ENCODE measurements at regions not wholly inside any gene's neighbourhood (a gene's known extent, or its start where the extent isn't known, plus 50 kb on each side); places are given as distances from the start of the nearest gene placed in this dataset.

DNA sequence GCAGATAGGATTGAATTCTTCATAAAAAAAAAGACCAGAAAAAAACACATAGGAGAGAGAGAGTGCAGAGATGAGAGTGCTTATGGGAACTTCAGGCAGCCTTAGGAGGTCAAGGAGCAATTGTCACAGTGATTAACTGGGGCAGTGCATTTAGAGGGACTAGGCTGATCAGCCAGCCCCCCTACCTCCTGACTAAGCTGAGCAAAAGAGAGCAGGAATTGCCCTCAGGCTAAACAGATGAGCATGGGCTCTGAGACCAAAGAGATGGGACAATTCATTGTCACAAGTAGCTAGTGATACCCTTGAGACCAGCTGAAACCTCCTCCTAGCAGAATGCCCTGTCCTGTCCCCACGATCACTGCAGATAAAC lies 124.0 kb downstream of the BTG1 start:
- CTCF ChIA-PET, result no interaction called here
- H3K27ac Mint-ChIP-seq, result peak overlapping the region in 1 of 8 donors; percentile 47
- Histone ChIP-seq H3K36me3 (ENCODE audit: insufficient read depth, low read length) (no peaks in the 10 kb centered on the region), H3K4me3 (ENCODE audit: low read length) (no peak overlapping the region), H3K4me1 (ENCODE audit: insufficient read depth, low read length) (peaks cover 19% of the 10 kb centered on the region), H3K9me3 (ENCODE audit: low read length) (no peaks in the 10 kb centered on the region), H3K27ac (ENCODE audit: low read depth, low read length) (no peak overlapping the region), H3K27me3 (ENCODE audit: insufficient read depth, low read length, poor library complexity, severe bottlenecking) (no peaks in the 10 kb centered on the region)
- no peak for DNase-seq
- POLR2A ChIA-PET, result no interaction called here
- peaks cover 0 to 20% (median 5%) of the 10 kb centered on the region in 3 donors for H3K36me3 Mint-ChIP-seq
- H3K4me1 Mint-ChIP-seq, result peaks cover 19 to 29% (median 25%) of the 10 kb centered on the region in 3 donors
- H3K27me3 Mint-ChIP-seq, result no peaks in the 10 kb centered on the region
- H3K9me3 Mint-ChIP-seq, result peaks cover 0 to 3% (median 0%) of the 10 kb centered on the region in 5 donors
- H3K4me3 Mint-ChIP-seq, result peak overlapping the region in 1 of 7 donors; percentile 41

DNA sequence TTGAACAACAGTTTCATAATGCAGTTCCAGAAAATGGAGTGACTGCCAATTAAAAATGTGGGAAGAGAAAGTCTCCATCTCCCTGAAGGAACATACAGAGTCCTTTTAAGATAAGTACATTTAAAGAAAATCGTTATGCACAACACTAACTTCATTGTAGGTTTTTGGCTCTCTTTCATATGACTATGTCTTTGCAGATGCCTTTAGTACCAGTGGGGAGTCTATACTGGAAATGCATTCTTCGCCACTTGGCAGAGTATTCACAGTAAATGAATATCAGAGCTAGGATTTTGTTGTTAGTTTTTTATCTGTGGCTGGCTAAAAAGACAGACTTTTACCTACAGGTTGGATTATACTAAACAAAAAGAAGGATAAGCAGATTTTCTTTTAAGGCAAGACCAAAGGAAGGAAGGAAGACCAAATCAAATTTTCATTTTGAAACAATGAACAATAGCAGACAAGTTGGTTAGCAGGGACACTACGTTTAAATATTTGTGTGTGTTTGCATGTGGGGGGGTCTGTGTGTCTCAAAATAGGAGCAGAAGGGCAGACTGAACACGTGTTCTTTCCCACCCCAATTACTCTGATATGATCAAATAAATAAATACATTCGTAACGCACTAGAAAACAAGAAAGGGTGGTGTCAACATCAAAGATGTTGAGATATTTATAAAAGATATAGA lies 124.5 kb downstream of the BTG1 start:
- Histone ChIP-seq H3K27me3 (ENCODE audit: insufficient read depth, low read length, poor library complexity, severe bottlenecking) (no peaks in the 10 kb centered on the region), H3K4me1 (ENCODE audit: insufficient read depth, low read length) (peaks cover 16% of the 10 kb centered on the region), H3K9me3 (ENCODE audit: low read length) (no peaks in the 10 kb centered on the region), H3K27ac (ENCODE audit: low read depth, low read length) (no peak overlapping the region), H3K36me3 (ENCODE audit: insufficient read depth, low read length) (no peaks in the 10 kb centered on the region), H3K4me3 (ENCODE audit: low read length) (no peak overlapping the region)
- H3K4me3 Mint-ChIP-seq, result peak overlapping the region in 1 of 7 donors; percentile 41
- no peak for DNase-seq
- ChIA-PET CTCF (no interaction called here), POLR2A (no interaction called here)
- peaks cover 0 to 3% (median 0%) of the 10 kb centered on the region in 5 donors for H3K9me3 Mint-ChIP-seq
- no peaks in the 10 kb centered on the region for H3K27me3 Mint-ChIP-seq
- H3K4me1 Mint-ChIP-seq, result peaks cover 16 to 24% (median 22%) of the 10 kb centered on the region in 3 donors
- H3K36me3 Mint-ChIP-seq, result peaks cover 0 to 20% (median 5%) of the 10 kb centered on the region in 3 donors
- H3K27ac Mint-ChIP-seq, result peak overlapping the region in 2 of 8 donors; percentile 2 to 38

DNA sequence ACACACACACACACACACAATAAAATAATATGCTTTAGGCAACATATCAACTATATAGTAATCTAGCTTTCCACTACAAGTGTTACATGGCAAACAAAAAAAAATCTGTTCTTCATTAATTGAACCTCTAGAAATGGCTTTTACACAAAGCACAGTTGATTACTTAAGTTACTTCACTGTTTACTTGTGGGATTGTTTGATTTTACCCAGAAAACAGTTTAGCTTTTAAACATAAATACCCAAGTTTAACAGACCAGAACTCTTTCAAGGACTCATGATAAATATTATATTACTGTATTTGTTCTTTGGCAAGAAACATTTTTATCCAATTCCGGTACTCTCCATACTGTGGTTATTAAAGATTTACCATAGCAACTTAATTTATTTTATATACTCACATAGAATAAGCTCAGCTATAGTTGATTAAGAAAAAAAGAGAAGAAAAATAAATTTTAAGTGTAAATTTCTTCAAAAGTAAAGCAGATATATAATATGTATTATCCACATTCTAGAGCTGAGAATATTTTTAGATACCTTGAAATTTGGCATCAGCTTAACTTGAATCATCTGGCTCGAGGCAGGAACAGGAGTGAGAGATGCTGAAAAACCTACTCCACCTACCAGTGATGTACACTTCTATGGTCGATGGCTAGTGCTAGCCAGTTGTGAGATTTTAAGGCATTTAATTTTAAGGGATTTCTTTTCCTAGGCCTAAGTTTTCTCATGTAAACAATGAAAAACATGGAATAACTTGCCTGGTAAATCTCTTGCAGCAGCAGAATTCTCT lies 126.0 kb downstream of the BTG1 start:
- H3K9me3 Mint-ChIP-seq, result peaks cover 0 to 3% (median 1%) of the 10 kb centered on the region in 5 donors
- Histone ChIP-seq H3K36me3 (ENCODE audit: insufficient read depth, low read length) (no peaks in the 10 kb centered on the region), H3K27me3 (ENCODE audit: insufficient read depth, low read length, poor library complexity, severe bottlenecking) (no peaks in the 10 kb centered on the region), H3K4me1 (ENCODE audit: insufficient read depth, low read length) (peaks cover 11% of the 10 kb centered on the region), H3K9me3 (ENCODE audit: low read length) (no peaks in the 10 kb centered on the region), H3K27ac (ENCODE audit: low read depth, low read length) (no peak overlapping the region), H3K4me3 (ENCODE audit: low read length) (no peak overlapping the region)
- POLR2A ChIA-PET, result no interaction called here
- CTCF ChIA-PET, result interaction anchor here (1.2 kb wide), 1 partner anchor 21 kb away, joined by 4 read pairs; no protein-coding TSS in a partner anchor
- no peak overlapping the region for H3K4me3 Mint-ChIP-seq
- no peaks in the 10 kb centered on the region for H3K27me3 Mint-ChIP-seq
- peak overlapping the region in 1 of 8 donors; percentile 9 for H3K27ac Mint-ChIP-seq
- DNase-seq, result no peak
- H3K36me3 Mint-ChIP-seq, result peaks cover 0 to 20% (median 4%) of the 10 kb centered on the region in 3 donors
- H3K4me1 Mint-ChIP-seq, result peaks cover 12 to 16% (median 15%) of the 10 kb centered on the region in 3 donors

DNA sequence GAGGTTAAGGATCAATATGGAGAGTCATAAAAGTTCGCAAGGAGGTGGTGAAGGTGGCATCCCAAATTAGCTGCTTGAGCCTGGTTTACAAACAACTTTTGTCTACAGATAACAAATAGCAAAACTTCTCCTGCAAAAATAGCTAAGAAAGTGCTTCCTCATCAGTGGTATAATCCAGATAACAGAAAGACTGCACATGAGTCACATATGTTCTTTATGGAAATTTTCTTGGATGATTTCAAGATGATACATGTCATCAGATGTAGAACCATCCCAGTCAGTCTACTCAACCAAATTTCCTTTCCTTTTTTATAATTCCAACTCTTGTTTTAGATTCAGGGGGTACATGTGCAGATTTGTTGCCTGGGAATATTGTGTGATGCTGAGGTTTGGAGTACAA lies 133.0 kb downstream of the BTG1 start:
- H3K4me3 Mint-ChIP-seq, result peak overlapping the region in 1 of 7 donors; percentile 7
- ChIA-PET CTCF (no interaction called here), POLR2A (no interaction called here)

DNA sequence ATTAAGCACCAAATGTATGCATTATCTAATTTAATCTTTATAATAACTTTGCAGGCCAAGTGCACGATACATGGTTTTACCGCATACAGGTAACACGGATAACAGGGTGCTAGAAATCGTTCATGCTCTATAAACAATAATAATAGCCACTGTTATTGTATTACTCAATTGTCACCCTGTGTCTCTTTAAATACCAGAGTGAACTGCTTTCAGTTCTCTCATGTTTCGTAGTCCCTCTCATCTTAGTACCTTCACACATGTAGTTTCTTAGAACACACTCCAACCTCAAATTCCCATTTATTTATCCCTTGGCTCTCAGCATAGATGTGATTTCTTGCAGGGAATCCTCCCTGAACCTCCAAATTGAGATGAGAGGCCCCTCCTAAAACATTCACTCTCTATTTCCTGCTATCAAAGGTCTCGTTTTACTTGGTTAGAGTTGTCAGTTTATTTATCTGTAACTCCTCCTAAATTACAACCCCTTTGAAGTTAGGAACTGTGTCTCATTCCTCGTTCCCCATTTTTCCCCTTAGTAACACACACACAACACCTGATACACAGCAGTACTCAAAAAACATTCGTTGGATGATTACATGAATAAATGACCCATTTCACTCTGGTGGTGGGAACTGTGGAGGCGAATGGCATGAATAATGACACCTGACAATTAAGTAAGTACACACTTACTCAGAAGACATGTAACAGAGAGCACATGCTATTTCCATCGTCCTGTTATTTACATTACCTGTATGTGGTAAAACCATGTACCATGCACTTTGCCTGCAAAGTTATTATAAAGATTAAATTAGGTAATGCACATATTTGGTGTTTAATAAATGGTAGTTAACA lies 134.6 kb downstream of the BTG1 start:
- no peaks in the 10 kb centered on the region for H3K9me3 ChIP-seq (ENCODE audit: low read length)
- H3K27me3 Mint-ChIP-seq, result no peaks in the 10 kb centered on the region
- H3K36me3 Mint-ChIP-seq, result peaks cover 0 to 4% (median 1%) of the 10 kb centered on the region in 3 donors
- peaks cover 7% of the 10 kb centered on the region for H3K4me1 ChIP-seq (ENCODE audit: insufficient read depth, low read length)
- H3K27ac Mint-ChIP-seq, result peak overlapping the region in 7 of 8 donors; percentile 3 to 91 (median 76)
- no peaks in the 10 kb centered on the region for H3K36me3 ChIP-seq (ENCODE audit: insufficient read depth, low read length)
- peak overlapping the region in 6 of 7 donors; percentile 18 to 73 (median 66) for H3K4me3 Mint-ChIP-seq
- CTCF ChIA-PET, result interaction anchor here (2.8 kb wide), 1 partner anchor 20 kb away, joined by 12 read pairs; no protein-coding TSS in a partner anchor
- H3K27ac ChIP-seq (ENCODE audit: low read depth, low read length), result no peak overlapping the region
- peak overlapping the region; percentile 11 for H3K4me3 ChIP-seq (ENCODE audit: low read length)
- POLR2A ChIA-PET, result no interaction called here
- peaks cover 0 to 3% (median 1%) of the 10 kb centered on the region in 5 donors for H3K9me3 Mint-ChIP-seq
- no peaks in the 10 kb centered on the region for H3K27me3 ChIP-seq (ENCODE audit: insufficient read depth, low read length, poor library complexity, severe bottlenecking)
- peaks cover 24 to 57% (median 45%) of the 10 kb centered on the region in 3 donors for H3K4me1 Mint-ChIP-seq
- no peak for DNase-seq

More for the DNA sequence above, 133.0 kb downstream of the BTG1 start:
- H3K27ac Mint-ChIP-seq, result peak overlapping the region in 3 of 8 donors; percentile 8 to 59 (median 14)
- H3K4me1 Mint-ChIP-seq, result peaks cover 21 to 50% (median 45%) of the 10 kb centered on the region in 3 donors
- H3K27me3 ChIP-seq (ENCODE audit: insufficient read depth, low read length, poor library complexity, severe bottlenecking), result no peaks in the 10 kb centered on the region
- H3K36me3 Mint-ChIP-seq, result peaks cover 0 to 6% (median 3%) of the 10 kb centered on the region in 3 donors
- H3K4me1 ChIP-seq (ENCODE audit: insufficient read depth, low read length), result peaks cover 7% of the 10 kb centered on the region
- DNase-seq, result no peak
- H3K27me3 Mint-ChIP-seq, result no peaks in the 10 kb centered on the region
- H3K4me3 ChIP-seq (ENCODE audit: low read length), result no peak overlapping the region
- peaks cover 0 to 3% (median 0%) of the 10 kb centered on the region in 5 donors for H3K9me3 Mint-ChIP-seq
- no peak overlapping the region for H3K27ac ChIP-seq (ENCODE audit: low read depth, low read length)
- H3K9me3 ChIP-seq (ENCODE audit: low read length), result no peaks in the 10 kb centered on the region
- H3K36me3 ChIP-seq (ENCODE audit: insufficient read depth, low read length), result no peaks in the 10 kb centered on the region

DNA sequence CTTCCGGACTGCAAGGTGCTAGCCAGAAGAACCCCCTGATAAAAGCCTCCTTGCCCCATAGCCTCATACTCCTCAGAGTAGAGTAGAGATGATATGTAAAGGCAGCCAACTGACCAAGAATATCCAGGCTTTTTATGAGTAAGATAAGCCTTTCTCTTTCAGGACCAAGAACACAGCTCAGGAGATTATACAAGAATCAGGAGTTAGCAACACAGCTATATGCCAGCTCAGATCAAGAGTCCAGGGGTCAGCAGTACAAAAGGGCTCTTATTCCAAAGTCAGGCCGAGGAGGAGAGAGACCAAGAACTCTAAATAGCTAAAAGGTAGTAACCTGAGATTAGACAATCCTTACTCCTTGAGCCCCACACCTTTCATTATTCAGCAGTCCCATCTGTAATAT lies 135.3 kb downstream of the BTG1 start:
- CTCF ChIA-PET, result interaction anchor here (2.8 kb wide), 1 partner anchor 21 kb away, joined by 12 read pairs; no protein-coding TSS in a partner anchor
- no peak overlapping the region for H3K4me3 Mint-ChIP-seq

DNA sequence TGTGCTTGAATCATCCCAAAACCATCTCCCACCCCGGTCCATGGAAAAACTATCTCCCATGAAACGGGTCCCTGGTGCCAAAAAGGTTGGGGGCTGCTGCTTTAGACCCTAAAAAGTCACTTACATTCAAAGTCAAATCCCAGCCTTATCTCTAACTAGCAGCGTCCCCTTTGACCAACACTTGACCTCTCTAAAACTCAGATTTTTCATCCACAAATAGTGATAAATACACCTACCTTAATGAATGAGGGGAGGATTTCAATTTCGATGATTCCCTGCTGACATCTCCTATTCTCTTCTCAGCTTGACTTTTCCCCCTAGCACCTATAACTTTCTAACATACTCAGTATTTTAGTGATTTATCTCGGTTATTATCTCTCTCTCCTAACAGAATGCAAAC lies 137.3 kb downstream of the BTG1 start:
- peaks cover 0 to 6% (median 0%) of the 10 kb centered on the region in 5 donors for H3K9me3 Mint-ChIP-seq
- Histone ChIP-seq H3K27me3 (ENCODE audit: insufficient read depth, low read length, poor library complexity, severe bottlenecking) (no peaks in the 10 kb centered on the region), H3K9me3 (ENCODE audit: low read length) (no peaks in the 10 kb centered on the region), H3K36me3 (ENCODE audit: insufficient read depth, low read length) (no peaks in the 10 kb centered on the region), H3K4me1 (ENCODE audit: insufficient read depth, low read length) (peaks cover 19% of the 10 kb centered on the region), H3K27ac (ENCODE audit: low read depth, low read length) (no peak overlapping the region), H3K4me3 (ENCODE audit: low read length) (no peak overlapping the region)
- H3K4me1 Mint-ChIP-seq, result peaks cover 31 to 68% (median 65%) of the 10 kb centered on the region in 3 donors
- POLR2A ChIA-PET, result no interaction called here
- H3K27ac Mint-ChIP-seq, result peak overlapping the region in 4 of 8 donors; percentile 6 to 80 (median 14)
- CTCF ChIA-PET, result interaction anchor here (0.7 to 2.8 kb wide), 3 partner anchors 8 to 26 kb away, joined by 3 to 12 read pairs (median 3); no protein-coding TSS in a partner anchor
- H3K4me3 Mint-ChIP-seq, result no peak overlapping the region
- DNase-seq, result no peak
- H3K36me3 Mint-ChIP-seq, result peaks cover 0 to 7% (median 1%) of the 10 kb centered on the region in 3 donors
- H3K27me3 Mint-ChIP-seq, result no peaks in the 10 kb centered on the region

More for the DNA sequence above, 135.3 kb downstream of the BTG1 start:
- Mint-ChIP-seq H3K36me3 (peaks cover 0 to 7% (median 1%) of the 10 kb centered on the region in 3 donors), H3K27me3 (no peaks in the 10 kb centered on the region), H3K4me1 (peaks cover 24 to 59% (median 46%) of the 10 kb centered on the region in 3 donors), H3K27ac (peak overlapping the region in 5 of 8 donors; percentile 3 to 92 (median 50)), H3K9me3 (peaks cover 0 to 6% (median 0%) of the 10 kb centered on the region in 5 donors)
- no peaks in the 10 kb centered on the region for H3K9me3 ChIP-seq (ENCODE audit: low read length)
- no peaks in the 10 kb centered on the region for H3K36me3 ChIP-seq (ENCODE audit: insufficient read depth, low read length)
- peaks cover 7% of the 10 kb centered on the region for H3K4me1 ChIP-seq (ENCODE audit: insufficient read depth, low read length)
- POLR2A ChIA-PET, result interaction anchor here (1.4 kb wide), 1 partner anchor 32 kb away, joined by 4 read pairs; no protein-coding TSS in a partner anchor
- H3K27ac ChIP-seq (ENCODE audit: low read depth, low read length), result no peak overlapping the region
- H3K27me3 ChIP-seq (ENCODE audit: insufficient read depth, low read length, poor library complexity, severe bottlenecking), result no peaks in the 10 kb centered on the region
- DNase-seq, result no peak
- no peak overlapping the region for H3K4me3 ChIP-seq (ENCODE audit: low read length)
